ENCODE measurements at regions not wholly inside any gene's neighbourhood (a gene's known extent, or its start where the extent isn't known, plus 50 kb on each side); places are given as distances from the start of the nearest gene placed in this dataset.

- DNase-seq = no peak
These were observed 418.5 kb upstream of the SEMA3A start for GRCh38 chr7:84612981-84613681.

- no peak for DNase-seq
These were observed 416.8 kb upstream of the SEMA3A start for GRCh38 chr7:84611391-84611790.

GRCh38 chr7:84610390-84610789 lies 415.8 kb upstream of the SEMA3A start:
- DNase-seq = no peak

- no peak for DNase-seq
These were observed 410.7 kb upstream of the SEMA3A start for GRCh38 chr7:84605301-84605700.

GRCh38 chr7:84603545-84603944 lies 409.0 kb upstream of the SEMA3A start:
- no peak for DNase-seq

- no peak for DNase-seq
These were observed 400.4 kb upstream of the SEMA3A start for GRCh38 chr7:84595026-84595425.

GRCh38 chr7:84591897-84592296 lies 397.3 kb upstream of the SEMA3A start:
- no peak for DNase-seq

- no peak for DNase-seq
These were observed 394.4 kb upstream of the SEMA3A start for GRCh38 chr7:84589012-84589411.

GRCh38 chr7:84583331-84583730 lies 388.7 kb upstream of the SEMA3A start:
- DNase-seq = no peak

- no peak for DNase-seq
These were observed 388.2 kb upstream of the SEMA3A start for GRCh38 chr7:84582747-84583146.

- DNase-seq = no peak
These were observed 384.2 kb upstream of the SEMA3A start for GRCh38 chr7:84578825-84579224.

- DNase-seq = no peak
These were observed 374.2 kb upstream of the SEMA3A start for GRCh38 chr7:84568781-84569180.

- DNase-seq = no peak
These were observed 370.9 kb upstream of the SEMA3A start for GRCh38 chr7:84565345-84566074.

- no peak for DNase-seq
These were observed 359.1 kb upstream of the SEMA3A start for GRCh38 chr7:84553711-84554110.

GRCh38 chr7:84549409-84549808 lies 354.8 kb upstream of the SEMA3A start:
- DNase-seq = no peak

- no peak for DNase-seq
These were observed 354.1 kb upstream of the SEMA3A start for GRCh38 chr7:84548366-84549365.

- DNase-seq = no peak
These were observed 352.7 kb upstream of the SEMA3A start for GRCh38 chr7:84547331-84547730.

GRCh38 chr7:84546403-84546802 lies 351.8 kb upstream of the SEMA3A start:
- DNase-seq = no peak

- DNase-seq = no peak
These were observed 343.7 kb upstream of the SEMA3A start for GRCh38 chr7:84538268-84538667.

GRCh38 chr7:84536271-84536870 lies 341.8 kb upstream of the SEMA3A start:
- DNase-seq = no peak

GRCh38 chr7:84535580-84536270 lies 341.1 kb upstream of the SEMA3A start:
- DNase-seq = no peak

- DNase-seq = no peak
These were observed 338.6 kb upstream of the SEMA3A start for GRCh38 chr7:84533182-84533581.
